ENCODE measurements at regions not wholly inside any gene's neighbourhood (a gene's known extent, or its start where the extent isn't known, plus 50 kb on each side); places are given as distances from the start of the nearest gene placed in this dataset.
"Not testable (repeated sequence)": the region's sequence is repeated elsewhere in the genome, so short reads cannot be mapped to it uniquely, and the experiment has no call there.

- Histone ChIP-seq H3K9me3 (no peaks in the 10 kb centered on the region), H3K4me3 (no peak overlapping the region), H3K27me3 (no peaks in the 10 kb centered on the region), H3K4me1 (no peaks in the 10 kb centered on the region), H3K36me3 (no peaks in the 10 kb centered on the region), H3K27ac (no peak overlapping the region)
- no peak for TF ChIP-seq CTCF (IDR thresholded peaks at IDR 0.05)
- intact Hi-C loops (cut with DNase I; ENCODE audit: low total_unique reads), result no loop called here
- DNase-seq, result no peak
Observed at GRCh38 chr3:21229426-21230135, 521.4 kb downstream of the ZNF385D start.

GRCh38 chr3:21226086-21226485, 524.9 kb downstream of the ZNF385D start:
- Histone ChIP-seq H3K27ac (no peak overlapping the region), H3K4me1 (no peaks in the 10 kb centered on the region), H3K36me3 (no peaks in the 10 kb centered on the region), H3K4me3 (no peak overlapping the region), H3K9me3 (no peaks in the 10 kb centered on the region), H3K27me3 (no peaks in the 10 kb centered on the region)
- DNase-seq, result no peak
- no peak for TF ChIP-seq CTCF (IDR thresholded peaks at IDR 0.05)
- intact Hi-C loops (cut with DNase I; ENCODE audit: low total_unique reads), result no loop called here

DNA sequence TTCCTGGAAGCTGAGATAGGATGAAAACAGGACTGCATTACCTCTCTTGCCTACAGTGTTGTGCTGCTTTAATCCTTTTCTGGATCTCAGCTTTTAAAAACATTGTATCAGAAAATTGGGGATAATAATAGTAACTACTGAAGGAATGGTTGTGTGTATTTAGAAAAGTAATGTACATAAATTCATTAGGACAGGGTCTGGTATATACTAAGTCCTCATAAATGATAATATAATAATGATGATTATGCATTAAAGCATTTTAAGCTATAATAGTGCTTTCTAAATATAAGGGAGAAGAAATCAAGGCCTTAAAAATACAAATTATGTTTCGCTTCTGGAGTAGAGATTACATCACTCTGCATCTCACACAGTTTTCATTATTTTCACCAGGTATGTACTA, 530.1 kb downstream of the ZNF385D start:
- Histone ChIP-seq H3K27ac (no peak overlapping the region), H3K4me1 (no peaks in the 10 kb centered on the region), H3K9me3 (peaks cover 0 to 6% (median 0%) of the 10 kb centered on the region in 3 donors), H3K36me3 (no peaks in the 10 kb centered on the region), H3K27me3 (no peaks in the 10 kb centered on the region), H3K4me3 (no peak overlapping the region)
- TF ChIP-seq CTCF (IDR thresholded peaks at IDR 0.05), result no peak
- intact Hi-C loops (cut with DNase I; ENCODE audit: low total_unique reads), result no loop called here
- DNase-seq, result no peak

DNA sequence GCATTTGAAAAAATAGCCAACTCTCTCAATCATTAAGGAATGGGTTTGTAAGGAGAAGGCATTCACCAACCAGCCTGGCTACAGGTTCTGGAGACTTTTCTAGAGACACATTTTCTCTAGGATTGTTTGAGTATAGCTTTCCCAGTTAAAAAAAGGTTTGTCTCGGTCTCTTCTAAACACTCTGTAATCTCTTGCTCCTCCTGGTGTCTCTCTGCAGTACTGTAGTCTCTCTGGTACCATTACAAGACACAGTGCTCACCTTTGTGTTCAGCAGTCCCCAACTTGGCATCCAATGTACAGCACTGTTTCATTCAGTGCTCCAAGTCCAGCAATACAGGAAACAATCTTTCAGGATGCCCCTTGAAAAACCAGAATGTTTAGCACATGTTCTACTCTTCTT, 534.4 kb downstream of the ZNF385D start:
- TF ChIP-seq CTCF (IDR thresholded peaks at IDR 0.05), result no peak

GRCh38 chr3:21204122-21204521, 546.9 kb downstream of the ZNF385D start:
- H3K27me3 ChIP-seq; H3K27ac ChIP-seq; H3K36me3 ChIP-seq; H3K4me3 ChIP-seq; H3K4me1 ChIP-seq; DNase-seq; intact Hi-C loops (cut with DNase I; ENCODE audit: low total_unique reads): not testable (repeated sequence)
- peaks cover 0 to 11% (median 6%) of the 10 kb centered on the region in 3 donors for H3K9me3 ChIP-seq

More for the DNA sequence above, 534.4 kb downstream of the ZNF385D start:
- intact Hi-C loops (cut with DNase I; ENCODE audit: low total_unique reads), result no loop called here
- Histone ChIP-seq H3K27me3 (no peaks in the 10 kb centered on the region), H3K9me3 (peaks cover 0 to 16% (median 13%) of the 10 kb centered on the region in 3 donors), H3K4me1 (no peaks in the 10 kb centered on the region), H3K27ac (no peak overlapping the region), H3K4me3 (no peak overlapping the region), H3K36me3 (no peaks in the 10 kb centered on the region)
- no peak for DNase-seq

- Histone ChIP-seq H3K4me1 (no peaks in the 10 kb centered on the region), H3K27ac (no peak overlapping the region), H3K36me3 (no peaks in the 10 kb centered on the region), H3K4me3 (no peak overlapping the region), H3K9me3 (no peaks in the 10 kb centered on the region), H3K27me3 (no peaks in the 10 kb centered on the region)
- no peak for TF ChIP-seq CTCF (IDR thresholded peaks at IDR 0.05)
- no peak for DNase-seq
- intact Hi-C loops (cut with DNase I; ENCODE audit: low total_unique reads), result no loop called here
Observed at GRCh38 chr3:21195203-21195602, 555.8 kb downstream of the ZNF385D start.

GRCh38 chr3:21194036-21194435, 557.0 kb downstream of the ZNF385D start:
- DNase-seq; H3K4me3 ChIP-seq; H3K9me3 ChIP-seq; H3K4me1 ChIP-seq; H3K36me3 ChIP-seq; H3K27me3 ChIP-seq; H3K27ac ChIP-seq; intact Hi-C loops (cut with DNase I; ENCODE audit: low total_unique reads): not testable (repeated sequence)

Measured in tibial artery (tissue), 4 donors.